HepG2 (cell line): ENCODE measurements at regions not wholly inside any gene's neighbourhood (a gene's known extent, or its start where the extent isn't known, plus 50 kb on each side); places are given as distances from the start of the nearest gene placed in this dataset.

ENCODE experiments used
- ATAC-seq: fragments of 200-7000 bp; cut with Tn5 transposase; 3 replicates; pipeline ENCODE4 v1.9.1; 2020; ENCODE audit warnings: mild to moderate bottlenecking, moderate library complexity
- BruUV-seq: library from RNA; stranded (reverse); fragments of 400-500 nt; replicated peaks from 2 replicates; lab custom pipeline; 2021; lab: Mats Ljungman, UMichigan
- CTCF ChIA-PET: fragments of 300-600 bp; formaldehyde crosslinking; extraction: SDS; loops from one replicate; lab custom pipeline; 2021; ENCODE audit warnings: low total read pairs, inconsistent platforms, low intra/inter-chr PET ratio; lab: Yijun Ruan, JAX
- POLR2A ChIA-PET: fragments of 350-600 bp; sonication (Branson Sonifier 250); formaldehyde crosslinking; loops from one replicate; lab custom pipeline; 2020; ENCODE audit warnings: antibody characterized with exemption, inconsistent platforms; lab: Yijun Ruan, JAX
- DNase-seq: peaks from one replicate; pipeline ENCODE4 v3.0.0-alpha.2; 2015; ENCODE audit warnings: low spot score
- FAIRE-seq: peaks from 3 replicates; lab custom pipeline; 2011; peaks lifted over from hg19 to GRCh38; lab: Jason Lieb, UNC
- H2AFZ ChIP-seq: one replicate; pipeline ENCODE4 v1.6.1; 2011; ENCODE audit warnings: low read length, inconsistent platforms
- H3K27ac ChIP-seq: fragments of 300-600 bp; 3 replicates; pipeline ENCODE4 v1.8.0; 2011; ENCODE audit warnings: mixed run types, mild to moderate bottlenecking, mixed read lengths, low read length, inconsistent platforms; ENCODE audit not compliant: insufficient read depth; ENCODE audit errors: extremely low read length
- H3K27me3 ChIP-seq, 2 experiments: fragments of 200-600 bp in 1 of 2; 2 replicates in 1 of 2; 3 replicates in 1 of 2; pipeline versions ENCODE4 v1.6.0 to v1.8.0; 2011; ENCODE audit warnings: low read length in 2 of 2, mild to moderate bottlenecking in 2 of 2, moderate library complexity in 2 of 2, inconsistent platforms in 1 of 2; ENCODE audit not compliant: insufficient read depth in 2 of 2, control insufficient read depth in 1 of 2
- H3K36me3 ChIP-seq, 2 experiments: fragments of 200-600 bp in 1 of 2; replicated peaks in 1 of 2; 2 replicates in 1 of 2; 3 replicates in 1 of 2; pipeline versions ENCODE4 v1.5.1 to v1.8.0; 2011; ENCODE audit warnings: low read length in 2 of 2, inconsistent platforms in 1 of 2; ENCODE audit not compliant: insufficient read depth in 2 of 2, control insufficient read depth in 1 of 2
- H3K4me1 ChIP-seq: 2 replicates; pipeline ENCODE4 v1.5.1; 2012; ENCODE audit warnings: low read length, inconsistent platforms; ENCODE audit not compliant: insufficient read depth
- H3K4me2 ChIP-seq: 2 replicates; pipeline ENCODE4 v1.6.0; 2011; ENCODE audit warnings: low read depth, low read length, inconsistent platforms
- H3K4me3 ChIP-seq, 3 experiments: fragments of 200-600 bp in 1 of 3; sonication (generic), shearing (Covaris generic) in 1 of 3; replicated peaks in 1 of 3; 2 replicates each; pipeline ENCODE4 v1.5.1; 2011 to 2016; ENCODE audit warnings: low read length in 3 of 3, inconsistent platforms in 2 of 3, low read depth in 2 of 3, mild to moderate bottlenecking in 2 of 3, control low read depth in 1 of 3, mixed read lengths in 1 of 3; ENCODE audit not compliant: insufficient read depth in 1 of 3
- H3K79me2 ChIP-seq: one replicate; pipeline ENCODE4 v1.6.1; 2011; ENCODE audit warnings: low read length, inconsistent platforms; ENCODE audit not compliant: insufficient read depth
- H3K9ac ChIP-seq: 2 replicates; pipeline ENCODE4 v1.6.0; 2011; ENCODE audit warnings: mild to moderate bottlenecking, low read depth, low read length, inconsistent platforms; ENCODE audit not compliant: insufficient read depth
- H3K9me3 ChIP-seq: 2 replicates; pipeline ENCODE4 v1.5.1; 2012; ENCODE audit warnings: mild to moderate bottlenecking, low read length
- H4K20me1 ChIP-seq: 2 replicates; pipeline ENCODE4 v1.6.0; 2011; ENCODE audit warnings: inconsistent platforms, mild to moderate bottlenecking, low read length, moderate library complexity; ENCODE audit not compliant: insufficient read depth
- CEBPG ChIP-seq: IDR thresholded peaks from 2 replicates; pipeline ENCODE4 v1.6.1; 2016
- HES4 ChIP-seq: sonication (generic); formaldehyde crosslinking; IDR thresholded peaks from 2 replicates; pipeline ENCODE4 v1.9.0; 2021; ENCODE audit warnings: mild to moderate bottlenecking, missing genetic modification reagents, borderline replicate concordance
- IRF2 ChIP-seq: IDR thresholded peaks from 2 replicates; pipeline ENCODE4 v1.6.1; 2018; ENCODE audit warnings: missing genetic modification reagents, missing compliant biosample characterization
- MIXL1 ChIP-seq: IDR thresholded peaks from 2 replicates; pipeline ENCODE4 v1.6.1; 2016
- POLR2AphosphoS5 ChIP-seq: IDR thresholded peaks from 2 replicates; pipeline ENCODE4 v1.6.1; 2012; ENCODE audit warnings: low read depth, low read length
- ZNF777 ChIP-seq: sonication (generic); formaldehyde crosslinking; IDR thresholded peaks from 2 replicates; pipeline ENCODE4 v1.4.0; 2020; ENCODE audit warnings: missing genetic modification reagents
- WGBS: methylation state at CpG from one replicate; pipeline ENCODE4 v1.1.6; 2017; ENCODE audit warnings: low lambda C conversion rate; 5-methylcytosine and 5-hydroxymethylcytosine counted together
- in situ Hi-C: cut with HindIII; loops from 2 replicates; pipeline ENCODE4 v1.10.0; 2017; ENCODE audit warnings: low pct_unique_long_range_greater_than_20kb; ENCODE audit not compliant: extremely low pct_ligation_motif_present
- intact Hi-C: fragments of 100-400 bp; cut with micrococcal nuclease; formaldehyde crosslinking; loops from one replicate; pipeline ENCODE4 v1.10.0; 2022; ENCODE audit not compliant: unreplicated experiment
- TF ChIP-seq, protein P1 (sequence below): sonication (generic); formaldehyde crosslinking; IDR thresholded peaks from 2 replicates; pipeline ENCODE4 v1.8.0; 2022; ENCODE audit warnings: missing genetic modification reagents, low read depth, mild to moderate bottlenecking, borderline replicate concordance
- TF ChIP-seq, protein P2 (sequence below): IDR thresholded peaks from 2 replicates; pipeline ENCODE4 v1.6.1; 2016
- TF ChIP-seq, protein P3 (sequence below): sonication (generic); formaldehyde crosslinking; IDR thresholded peaks from 2 replicates; pipeline ENCODE4 v1.4.0; 2020; ENCODE audit warnings: missing genetic modification reagents, borderline replicate concordance
- TF ChIP-seq, protein P4 (sequence below): sonication (generic); formaldehyde crosslinking; IDR thresholded peaks from 2 replicates; pipeline ENCODE4 v1.4.0; 2020; ENCODE audit warnings: missing genetic modification reagents
- TF ChIP-seq, protein P5 (sequence below): sonication (generic); formaldehyde crosslinking; IDR thresholded peaks from 2 replicates; pipeline ENCODE4 v1.5.0; 2020; ENCODE audit warnings: mild to moderate bottlenecking, missing genetic modification reagents, moderate library complexity

DNA sequence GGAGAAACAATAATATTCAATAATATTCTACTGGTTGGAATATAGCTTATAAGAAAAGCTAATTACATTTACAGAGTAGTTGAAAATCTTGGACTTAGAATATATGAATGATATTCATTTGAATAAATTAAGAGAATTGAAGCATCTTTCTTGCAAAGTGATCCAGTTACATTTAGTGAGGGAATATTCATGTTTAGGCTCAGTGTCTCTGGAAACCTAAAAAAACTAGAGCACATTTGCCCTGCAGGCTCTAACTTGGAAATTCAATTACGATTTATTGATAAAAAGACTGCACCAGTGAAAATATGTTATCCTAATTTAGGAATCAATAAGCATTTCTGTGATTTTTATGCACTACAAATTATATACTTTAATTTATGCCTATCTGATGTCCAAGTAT is 58.3 kb upstream of the RAP1GDS1 start (continued):
- TF ChIP-seq, protein P1, sequence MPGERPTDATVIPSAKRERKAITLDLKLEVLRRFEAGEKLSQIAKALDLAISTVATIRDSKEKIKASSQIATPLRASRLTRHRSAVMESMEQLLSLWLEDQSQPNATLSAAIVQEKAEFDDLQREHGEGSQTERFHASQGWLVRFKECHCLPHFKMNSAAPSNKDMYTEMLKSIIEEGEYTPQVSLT (CRISPR knock-in tag) = no peak
- TF ChIP-seq MIXL1 (CRISPR knock-in tag) = no peak
- TF ChIP-seq, protein P2, sequence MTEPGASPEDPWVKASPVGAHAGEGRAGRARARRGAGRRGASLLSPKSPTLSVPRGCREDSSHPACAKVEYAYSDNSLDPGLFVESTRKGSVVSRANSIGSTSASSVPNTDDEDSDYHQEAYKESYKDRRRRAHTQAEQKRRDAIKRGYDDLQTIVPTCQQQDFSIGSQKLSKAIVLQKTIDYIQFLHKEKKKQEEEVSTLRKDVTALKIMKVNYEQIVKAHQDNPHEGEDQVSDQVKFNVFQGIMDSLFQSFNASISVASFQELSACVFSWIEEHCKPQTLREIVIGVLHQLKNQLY (CRISPR knock-in tag) = no peak
- TF ChIP-seq CEBPG (CRISPR knock-in tag) = no peak
- TF ChIP-seq, protein P3, sequence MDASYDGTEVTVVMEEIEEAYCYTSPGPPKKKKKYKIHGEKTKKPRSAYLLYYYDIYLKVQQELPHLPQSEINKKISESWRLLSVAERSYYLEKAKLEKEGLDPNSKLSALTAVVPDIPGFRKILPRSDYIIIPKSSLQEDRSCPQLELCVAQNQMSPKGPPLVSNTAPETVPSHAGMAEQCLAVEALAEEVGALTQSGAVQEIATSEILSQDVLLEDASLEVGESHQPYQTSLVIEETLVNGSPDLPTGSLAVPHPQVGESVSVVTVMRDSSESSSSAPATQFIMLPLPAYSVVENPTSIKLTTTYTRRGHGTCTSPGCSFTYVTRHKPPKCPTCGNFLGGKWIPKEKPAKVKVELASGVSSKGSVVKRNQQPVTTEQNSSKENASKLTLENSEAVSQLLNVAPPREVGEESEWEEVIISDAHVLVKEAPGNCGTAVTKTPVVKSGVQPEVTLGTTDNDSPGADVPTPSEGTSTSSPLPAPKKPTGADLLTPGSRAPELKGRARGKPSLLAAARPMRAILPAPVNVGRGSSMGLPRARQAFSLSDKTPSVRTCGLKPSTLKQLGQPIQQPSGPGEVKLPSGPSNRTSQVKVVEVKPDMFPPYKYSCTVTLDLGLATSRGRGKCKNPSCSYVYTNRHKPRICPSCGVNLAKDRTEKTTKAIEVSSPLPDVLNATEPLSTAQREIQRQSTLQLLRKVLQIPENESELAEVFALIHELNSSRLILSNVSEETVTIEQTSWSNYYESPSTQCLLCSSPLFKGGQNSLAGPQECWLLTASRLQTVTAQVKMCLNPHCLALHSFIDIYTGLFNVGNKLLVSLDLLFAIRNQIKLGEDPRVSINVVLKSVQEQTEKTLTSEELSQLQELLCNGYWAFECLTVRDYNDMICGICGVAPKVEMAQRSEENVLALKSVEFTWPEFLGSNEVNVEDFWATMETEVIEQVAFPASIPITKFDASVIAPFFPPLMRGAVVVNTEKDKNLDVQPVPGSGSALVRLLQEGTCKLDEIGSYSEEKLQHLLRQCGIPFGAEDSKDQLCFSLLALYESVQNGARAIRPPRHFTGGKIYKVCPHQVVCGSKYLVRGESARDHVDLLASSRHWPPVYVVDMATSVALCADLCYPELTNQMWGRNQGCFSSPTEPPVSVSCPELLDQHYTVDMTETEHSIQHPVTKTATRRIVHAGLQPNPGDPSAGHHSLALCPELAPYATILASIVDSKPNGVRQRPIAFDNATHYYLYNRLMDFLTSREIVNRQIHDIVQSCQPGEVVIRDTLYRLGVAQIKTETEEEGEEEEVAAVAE = no peak

DNA sequence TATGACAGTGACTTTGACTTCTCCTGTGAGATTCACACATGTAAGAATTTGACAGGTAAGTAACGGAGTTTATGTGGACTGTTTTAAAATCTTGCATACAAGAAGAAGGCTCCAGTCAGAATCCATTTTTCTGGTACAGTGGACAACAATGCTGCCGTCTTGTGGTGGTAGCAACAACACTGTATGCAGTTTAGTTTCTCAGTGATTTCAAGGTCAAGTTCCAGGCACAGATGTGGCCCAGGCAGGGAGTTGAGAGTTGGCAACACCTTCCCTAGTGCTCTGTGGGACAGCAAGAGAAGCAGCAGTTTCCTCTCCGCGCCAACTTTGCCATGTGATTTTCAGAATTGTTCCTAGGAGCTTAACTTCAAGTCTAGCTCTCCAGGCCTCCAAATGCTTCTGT is 56.0 kb upstream of the STPG2 start:
- H4K20me1 ChIP-seq = no peaks in the 10 kb centered on the region
- H3K4me2 ChIP-seq = no peak overlapping the region
- H3K9ac ChIP-seq = no peak overlapping the region
- no peaks in the 10 kb centered on the region for H3K36me3 ChIP-seq
- ATAC-seq (peak; percentile 35; the same call in 1 of the 3 replicates), DNase-seq (no peak), FAIRE-seq (no peak)
- CTCF ChIA-PET = no interaction called here
- intact Hi-C loops = no loop called here
- H3K27ac ChIP-seq = no peak overlapping the region
- no peaks in the 10 kb centered on the region for H3K4me1 ChIP-seq
- 64% methylated on average over 4 of the region's 4 CpGs for WGBS
- no peaks in the 10 kb centered on the region for H3K27me3 ChIP-seq
- no TSS peak for BruUV-seq
- no peak overlapping the region for H2AFZ ChIP-seq
- TF ChIP-seq POLR2AphosphoS5 (no peak), IRF2 (CRISPR knock-in tag) (no peak), ZNF777 (CRISPR knock-in tag) (no peak), HES4 (no peak)
- TF ChIP-seq, protein P4, sequence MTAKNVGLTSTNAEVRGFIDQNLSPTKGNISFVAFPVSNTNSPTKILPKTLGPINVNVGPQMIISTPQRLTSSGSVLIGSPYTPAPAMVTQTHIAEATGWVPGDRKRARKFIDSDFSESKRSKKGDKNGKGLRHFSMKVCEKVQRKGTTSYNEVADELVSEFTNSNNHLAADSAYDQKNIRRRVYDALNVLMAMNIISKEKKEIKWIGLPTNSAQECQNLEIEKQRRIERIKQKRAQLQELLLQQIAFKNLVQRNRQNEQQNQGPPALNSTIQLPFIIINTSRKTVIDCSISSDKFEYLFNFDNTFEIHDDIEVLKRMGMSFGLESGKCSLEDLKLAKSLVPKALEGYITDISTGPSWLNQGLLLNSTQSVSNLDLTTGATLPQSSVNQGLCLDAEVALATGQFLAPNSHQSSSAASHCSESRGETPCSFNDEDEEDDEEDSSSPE (CRISPR knock-in tag) = no peak
- TF ChIP-seq, protein P5, sequence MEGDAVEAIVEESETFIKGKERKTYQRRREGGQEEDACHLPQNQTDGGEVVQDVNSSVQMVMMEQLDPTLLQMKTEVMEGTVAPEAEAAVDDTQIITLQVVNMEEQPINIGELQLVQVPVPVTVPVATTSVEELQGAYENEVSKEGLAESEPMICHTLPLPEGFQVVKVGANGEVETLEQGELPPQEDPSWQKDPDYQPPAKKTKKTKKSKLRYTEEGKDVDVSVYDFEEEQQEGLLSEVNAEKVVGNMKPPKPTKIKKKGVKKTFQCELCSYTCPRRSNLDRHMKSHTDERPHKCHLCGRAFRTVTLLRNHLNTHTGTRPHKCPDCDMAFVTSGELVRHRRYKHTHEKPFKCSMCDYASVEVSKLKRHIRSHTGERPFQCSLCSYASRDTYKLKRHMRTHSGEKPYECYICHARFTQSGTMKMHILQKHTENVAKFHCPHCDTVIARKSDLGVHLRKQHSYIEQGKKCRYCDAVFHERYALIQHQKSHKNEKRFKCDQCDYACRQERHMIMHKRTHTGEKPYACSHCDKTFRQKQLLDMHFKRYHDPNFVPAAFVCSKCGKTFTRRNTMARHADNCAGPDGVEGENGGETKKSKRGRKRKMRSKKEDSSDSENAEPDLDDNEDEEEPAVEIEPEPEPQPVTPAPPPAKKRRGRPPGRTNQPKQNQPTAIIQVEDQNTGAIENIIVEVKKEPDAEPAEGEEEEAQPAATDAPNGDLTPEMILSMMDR (CRISPR knock-in tag) = peak; percentile 39
- no peak overlapping the region for H3K4me3 ChIP-seq
- in situ Hi-C loops = no loop called here
- H3K9me3 ChIP-seq = peaks cover 9% of the 10 kb centered on the region; the same call in 1 of the 2 replicates
- no peaks in the 10 kb centered on the region for H3K79me2 ChIP-seq
- POLR2A ChIA-PET = no interaction called here
